Activated CD4-positive, alpha-beta T cell treated with anti-CD3 and anti-CD28 coated beads, Interleukin-2, amount 50 U/mL, for 4 hours (primary cell): ENCODE measurements at regions not wholly inside any gene's neighbourhood (a gene's known extent, or its start where the extent isn't known, plus 50 kb on each side); places are given as distances from the start of the nearest gene placed in this dataset.

Experiments used
- DNase-seq, 2 experiments: peaks; one replicate each; pipeline ENCODE4 v3.0.0-alpha.2; 2020

- no peak for DNase-seq
These were observed 297.7 kb upstream of the IRX4 start for GRCh38 chr5:2180456-2180855.

GRCh38 chr5:2179861-2180260 lies 297.1 kb upstream of the IRX4 start:
- no peak for DNase-seq

- DNase-seq: no peak
These were observed 295.8 kb upstream of the IRX4 start for GRCh38 chr5:2178528-2178927.

DNA sequence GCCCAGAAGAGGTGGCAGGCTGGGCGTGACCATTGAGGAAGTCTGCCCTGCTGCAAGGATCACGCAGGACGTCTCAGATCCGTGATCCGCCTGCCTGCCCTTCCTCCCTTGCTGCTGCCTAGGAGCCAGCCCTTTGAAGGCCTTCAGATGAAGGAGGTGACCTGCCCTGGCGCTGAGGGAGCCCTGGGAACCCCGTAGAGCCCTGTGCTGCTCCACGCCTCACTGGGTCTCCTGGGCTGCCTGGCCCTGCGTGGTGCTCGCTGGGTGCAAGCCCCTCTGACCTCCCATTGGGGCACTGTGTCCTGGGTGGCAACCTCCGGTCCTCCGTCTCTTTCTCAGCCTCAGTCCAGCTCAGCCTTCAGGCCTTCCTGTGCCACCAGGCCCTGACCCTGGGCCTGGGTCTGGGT lies 295.3 kb upstream of the IRX4 start:
- no peak for DNase-seq

DNA sequence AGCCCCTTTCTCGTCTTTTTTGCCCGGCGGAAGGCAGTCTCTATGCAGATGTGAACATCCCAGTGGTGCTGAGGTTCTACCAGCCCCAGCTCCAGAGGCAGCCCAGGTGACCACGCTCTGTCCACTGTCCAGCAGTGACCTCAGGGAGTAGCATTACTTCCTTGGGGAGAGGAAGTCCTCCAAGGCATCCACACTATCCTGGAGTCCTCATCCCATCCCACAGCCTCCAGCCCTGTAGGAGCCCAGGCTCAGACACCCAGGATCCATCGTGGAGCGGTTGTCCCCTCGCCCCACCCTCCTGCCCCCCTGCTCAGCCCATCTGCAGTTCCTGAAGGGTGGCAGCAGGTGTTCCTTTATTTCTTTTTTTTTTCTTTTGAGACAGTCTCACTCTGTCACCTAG lies 294.5 kb upstream of the IRX4 start:
- no peak for DNase-seq

DNA sequence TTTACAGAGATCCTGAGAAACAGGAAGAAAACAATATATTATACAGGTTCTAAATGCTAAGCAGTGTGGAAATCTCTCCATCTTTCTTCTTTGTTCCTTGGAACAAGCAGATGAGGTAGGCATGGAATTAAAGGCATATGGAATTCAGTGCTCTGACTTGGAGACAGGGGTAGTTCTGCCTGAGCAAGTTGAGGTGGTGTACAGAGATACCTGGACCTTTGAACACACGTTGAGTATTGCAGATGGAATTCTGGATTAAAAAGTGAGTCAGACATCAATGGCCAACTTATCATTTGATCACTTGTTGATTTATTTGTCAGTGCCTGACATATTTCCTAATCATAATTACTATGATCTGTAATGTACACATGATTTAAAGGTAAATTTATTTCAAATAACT lies 293.9 kb upstream of the IRX4 start:
- DNase-seq: no peak

DNA sequence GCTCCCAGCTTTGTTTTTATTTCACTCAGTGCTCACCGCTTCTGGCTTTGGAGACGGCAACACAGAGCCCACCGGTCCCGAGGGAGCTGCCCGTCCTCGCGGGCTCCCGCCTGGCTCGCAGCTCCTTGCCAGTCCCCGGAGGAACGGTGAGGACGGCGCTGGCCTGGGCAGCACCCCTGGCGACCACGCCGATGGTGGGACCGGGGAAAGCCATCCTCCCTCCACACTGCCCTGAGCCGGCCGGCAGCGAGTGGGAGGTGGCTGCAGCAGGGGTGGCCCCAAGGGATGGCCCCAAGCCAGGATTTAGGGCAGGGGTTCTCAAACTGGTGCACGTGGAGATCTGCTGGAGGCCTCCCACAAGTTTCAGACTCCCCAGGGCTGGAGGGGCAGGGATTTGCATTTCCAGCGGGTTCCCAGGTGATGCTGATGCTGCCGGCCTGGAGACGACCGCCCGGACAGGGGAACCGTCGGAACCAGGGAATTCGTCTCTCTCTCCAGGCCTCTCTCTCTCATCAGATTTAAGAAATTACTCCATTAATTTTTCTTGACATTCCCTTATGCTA lies 293.2 kb upstream of the IRX4 start:
- no peak for DNase-seq

- no peak for DNase-seq
These were observed 292.3 kb upstream of the IRX4 start for GRCh38 chr5:2175041-2175440.

DNA sequence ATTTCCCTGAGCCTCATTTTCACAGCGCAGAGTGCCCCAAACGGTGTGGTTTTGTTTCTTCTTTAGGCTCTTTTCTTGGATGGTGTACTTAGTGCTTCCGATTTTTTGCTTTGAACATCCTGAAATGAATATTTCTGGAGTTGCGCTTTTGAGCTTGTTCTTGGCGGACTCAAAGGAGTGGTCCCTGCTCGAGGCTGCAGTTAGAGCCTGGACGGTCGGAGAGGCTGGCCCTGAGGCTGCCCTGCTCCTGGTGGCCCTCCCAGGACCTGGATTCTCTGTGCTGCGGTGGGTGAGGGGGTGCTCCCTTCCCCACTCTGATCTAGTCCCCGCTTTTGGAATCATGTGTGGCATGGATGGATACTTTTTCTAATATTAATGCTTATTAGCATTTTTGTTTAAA lies 291.8 kb upstream of the IRX4 start:
- DNase-seq: no peak

DNA sequence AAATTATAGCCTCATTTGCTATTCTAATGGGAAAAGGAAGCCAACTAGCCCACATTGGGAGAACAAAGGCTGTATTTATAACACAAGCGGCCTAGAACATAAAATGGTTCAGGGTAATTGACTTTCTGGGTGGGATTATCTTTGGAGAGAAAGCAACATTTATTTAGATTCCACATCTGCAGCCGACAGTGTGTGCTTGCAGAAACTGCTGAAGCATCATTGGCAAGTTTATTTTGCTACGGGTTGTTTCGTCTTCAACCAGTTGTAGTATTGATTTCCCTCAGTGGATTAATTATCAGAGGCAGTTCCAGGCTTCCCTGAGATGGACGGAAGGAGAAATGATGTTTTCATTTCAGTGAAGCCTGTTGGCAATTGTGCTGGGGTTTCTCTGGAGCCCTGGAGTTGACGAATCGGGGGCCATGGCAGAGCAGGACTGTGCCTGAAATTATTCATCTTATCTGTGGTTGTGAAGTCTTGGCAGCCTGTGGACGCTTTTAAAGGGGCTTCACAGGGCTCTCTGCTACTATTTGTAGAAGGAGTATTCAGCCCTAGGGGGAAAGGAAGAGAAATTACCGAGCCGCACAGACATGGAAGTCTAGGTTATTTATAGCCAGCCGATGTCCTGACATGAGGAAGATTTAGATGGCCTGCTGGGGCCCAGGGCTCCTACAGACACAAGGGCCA lies 290.6 kb upstream of the IRX4 start:
- DNase-seq: no peak

DNA sequence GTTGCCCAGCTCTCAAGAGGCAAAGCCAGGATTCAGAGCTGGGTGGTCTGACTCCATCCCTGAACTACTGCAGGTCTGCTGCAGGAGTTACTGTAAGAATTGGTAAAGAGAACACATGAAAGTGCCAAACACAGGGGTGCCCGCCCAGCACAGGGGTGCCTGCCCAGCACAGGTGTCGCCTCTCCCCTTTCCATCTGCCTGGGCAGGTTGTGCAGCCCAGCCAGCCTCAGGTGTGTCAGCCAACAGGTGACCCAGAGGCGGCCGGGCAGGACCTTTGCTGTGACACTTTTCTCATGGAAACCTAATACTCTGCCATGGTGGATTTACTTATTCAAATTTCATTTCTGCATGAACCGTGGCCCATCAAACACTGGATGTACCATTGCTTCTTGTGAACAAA lies 289.7 kb upstream of the IRX4 start:
- no peak for DNase-seq

DNA sequence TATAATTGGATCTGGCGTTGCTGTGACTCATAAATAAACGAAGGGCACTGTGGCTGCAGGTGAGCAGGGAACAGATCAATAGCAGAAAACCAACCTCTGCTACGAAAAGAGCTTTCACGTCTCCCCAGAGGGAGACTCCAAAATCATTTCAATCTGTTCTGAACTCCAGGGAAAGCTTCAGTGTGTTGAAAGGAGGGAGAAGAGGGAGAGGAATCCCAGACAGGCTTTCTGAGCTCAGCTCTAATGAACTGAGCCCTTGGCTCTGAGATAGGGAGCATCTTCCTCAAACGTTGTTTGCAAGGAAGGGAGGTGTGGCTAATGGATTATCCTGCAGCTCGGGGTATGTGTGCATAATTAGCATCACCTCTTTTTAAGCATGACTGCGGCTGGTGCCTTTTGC lies 288.0 kb upstream of the IRX4 start:
- no peak for DNase-seq

- no peak for DNase-seq
These were observed 287.4 kb upstream of the IRX4 start for GRCh38 chr5:2169850-2170760.

- no peak for DNase-seq
These were observed 286.7 kb upstream of the IRX4 start for GRCh38 chr5:2169430-2169808.

GRCh38 chr5:2168601-2169429 lies 286.1 kb upstream of the IRX4 start:
- DNase-seq: no peak

GRCh38 chr5:2167671-2168070 lies 284.9 kb upstream of the IRX4 start:
- DNase-seq: no peak

DNA sequence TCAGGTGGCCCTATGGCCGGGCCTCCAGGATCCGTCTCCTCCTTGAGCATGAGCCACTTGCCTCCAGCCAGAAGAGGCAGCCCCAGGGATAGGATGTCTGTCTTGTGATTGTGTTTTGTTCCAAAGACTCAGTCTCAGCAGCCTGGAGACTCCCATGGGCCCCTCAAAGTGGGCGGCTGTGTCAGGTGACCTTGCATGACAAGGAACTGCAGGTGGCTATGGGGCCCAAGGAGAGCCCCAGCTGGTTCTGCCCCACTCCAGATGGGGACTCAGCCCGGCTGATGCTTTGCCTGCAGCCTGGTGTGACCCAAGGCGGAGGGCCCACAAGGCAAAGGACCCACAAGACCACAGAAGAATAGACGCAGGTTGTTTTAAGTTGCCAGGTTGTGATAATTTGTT lies 284.3 kb upstream of the IRX4 start:
- DNase-seq: no peak

- no peak for DNase-seq
These were observed 283.7 kb upstream of the IRX4 start for GRCh38 chr5:2166306-2166978.

GRCh38 chr5:2165615-2166305 lies 283.0 kb upstream of the IRX4 start:
- DNase-seq: no peak

DNA sequence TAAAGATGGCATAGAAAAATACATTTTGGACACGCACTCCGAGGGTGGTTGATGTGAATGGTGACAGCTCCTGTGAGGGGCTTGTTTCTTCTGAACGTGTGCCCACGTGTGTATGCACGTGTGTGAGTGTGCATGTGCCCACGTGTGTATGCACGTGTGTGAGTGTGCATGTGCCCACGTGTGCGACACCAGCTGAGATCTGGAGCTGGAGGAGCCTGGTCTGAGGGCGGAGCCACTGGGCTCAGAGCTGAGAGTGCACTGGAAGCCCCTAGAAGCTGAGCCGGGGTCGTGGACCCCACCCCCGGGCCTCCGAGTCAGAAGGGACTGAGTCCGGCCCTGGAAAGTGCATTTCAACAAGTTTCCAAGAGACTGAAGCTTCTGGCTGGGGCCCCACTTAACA lies 282.5 kb upstream of the IRX4 start:
- no peak for DNase-seq

DNA sequence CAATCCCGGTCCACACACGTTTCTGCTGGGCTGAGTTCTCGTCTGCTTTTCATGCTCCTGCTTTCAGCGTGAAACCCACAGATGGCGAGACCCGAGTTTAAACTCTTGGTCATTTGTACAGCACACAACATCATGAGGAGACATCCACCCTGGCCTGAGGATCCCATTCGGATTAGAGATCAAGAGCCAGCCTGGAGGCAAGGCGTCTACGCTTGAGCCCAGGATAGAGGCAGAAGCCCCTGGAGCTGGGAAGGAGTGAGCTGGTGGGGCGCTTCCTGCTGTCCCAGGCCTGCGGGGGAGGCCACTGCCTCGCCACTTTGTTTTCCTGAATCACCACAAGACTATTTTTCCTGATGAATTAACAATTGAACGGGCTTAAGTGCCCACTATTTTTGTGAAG lies 281.9 kb upstream of the IRX4 start:
- no peak for DNase-seq

- no peak for DNase-seq
These were observed 281.3 kb upstream of the IRX4 start for GRCh38 chr5:2163940-2164490.
